Peyer's patch (tissue), 4 donors: ENCODE measurements at regions not wholly inside any gene's neighbourhood (a gene's known extent, or its start where the extent isn't known, plus 50 kb on each side); places are given as distances from the start of the nearest gene placed in this dataset.
"Not testable (repeated sequence)": the region's sequence is repeated elsewhere in the genome, so short reads cannot be mapped to it uniquely, and the experiment has no call there.

Experiments
- POLR2A ChIP-seq, 2 donors: fragments of 450-650 bp; IDR thresholded peaks; one replicate each; pipeline ENCODE4 v1.5.1; 2017; ENCODE audit warnings: antibody characterized with exemption in 2 of 2, mild to moderate bottlenecking in 2 of 2, moderate library complexity in 2 of 2
- TF ChIP-seq, protein P1 (sequence below), 6 experiments: fragments of 450-650 bp in 4 of 6; fragments of 200-600 bp in 2 of 6; sonication (generic) in 1 of 6; IDR thresholded peaks; one replicate each; pipeline ENCODE4 v1.5.1; 2017 to 2019; ENCODE audit warnings: antibody characterized with exemption in 6 of 6, mild to moderate bottlenecking in 3 of 6, moderate library complexity in 1 of 6

DNA sequence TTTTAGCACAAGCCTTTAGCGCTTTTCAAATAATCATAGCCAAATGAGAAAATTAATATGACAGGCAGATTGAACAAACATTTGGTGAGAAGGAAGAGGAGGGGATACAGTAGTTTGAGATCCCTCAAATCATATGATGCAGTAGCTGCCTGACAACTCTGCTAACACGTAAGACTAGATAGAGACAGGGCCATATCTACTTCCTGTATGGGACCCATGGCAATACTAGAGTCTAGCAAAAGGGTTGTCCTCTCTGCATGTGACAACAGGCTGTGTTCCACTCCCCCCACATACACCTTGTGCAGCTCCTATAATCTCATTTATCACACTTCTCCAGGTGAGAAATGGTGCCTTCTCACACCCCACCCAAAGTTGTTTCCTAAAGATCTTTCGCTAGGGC lies 106.3 kb upstream of the NBPF26 start:
- TF ChIP-seq, protein P1, sequence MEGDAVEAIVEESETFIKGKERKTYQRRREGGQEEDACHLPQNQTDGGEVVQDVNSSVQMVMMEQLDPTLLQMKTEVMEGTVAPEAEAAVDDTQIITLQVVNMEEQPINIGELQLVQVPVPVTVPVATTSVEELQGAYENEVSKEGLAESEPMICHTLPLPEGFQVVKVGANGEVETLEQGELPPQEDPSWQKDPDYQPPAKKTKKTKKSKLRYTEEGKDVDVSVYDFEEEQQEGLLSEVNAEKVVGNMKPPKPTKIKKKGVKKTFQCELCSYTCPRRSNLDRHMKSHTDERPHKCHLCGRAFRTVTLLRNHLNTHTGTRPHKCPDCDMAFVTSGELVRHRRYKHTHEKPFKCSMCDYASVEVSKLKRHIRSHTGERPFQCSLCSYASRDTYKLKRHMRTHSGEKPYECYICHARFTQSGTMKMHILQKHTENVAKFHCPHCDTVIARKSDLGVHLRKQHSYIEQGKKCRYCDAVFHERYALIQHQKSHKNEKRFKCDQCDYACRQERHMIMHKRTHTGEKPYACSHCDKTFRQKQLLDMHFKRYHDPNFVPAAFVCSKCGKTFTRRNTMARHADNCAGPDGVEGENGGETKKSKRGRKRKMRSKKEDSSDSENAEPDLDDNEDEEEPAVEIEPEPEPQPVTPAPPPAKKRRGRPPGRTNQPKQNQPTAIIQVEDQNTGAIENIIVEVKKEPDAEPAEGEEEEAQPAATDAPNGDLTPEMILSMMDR (IDR thresholded peaks at IDR 0.05): not testable (repeated sequence)
- not testable (repeated sequence) for TF ChIP-seq POLR2A (IDR thresholded peaks at IDR 0.05)
